HCT116 (cell line): ENCODE measurements at regions not wholly inside any gene's neighbourhood (a gene's known extent, or its start where the extent isn't known, plus 50 kb on each side); places are given as distances from the start of the nearest gene placed in this dataset.

Experiments used
- ATAC-seq: fragments of 200-7000 bp; cut with Tn5 transposase; 2 replicates; pipeline ENCODE4 v1.9.1; 2020; ENCODE audit warnings: mild to moderate bottlenecking, moderate library complexity
- BruUV-seq: library from RNA; stranded (reverse); fragments of 400-500 nt; replicated peaks from 2 replicates; lab custom pipeline; 2021; lab: Mats Ljungman, UMichigan
- CTCF ChIA-PET: fragments of 300-600 bp; sonication (Branson Sonifier 250); formaldehyde crosslinking; loops from one replicate; lab custom pipeline; 2021; ENCODE audit warnings: antibody characterized with exemption; lab: Charles Lee
- POLR2A ChIA-PET: fragments of 300-600, 350-600 bp; sonication (Branson Sonifier 250); formaldehyde crosslinking; loops from one replicate; lab custom pipeline; 2021; ENCODE audit warnings: antibody characterized with exemption; lab: Charles Lee
- RAD21 ChIA-PET, 2 experiments: fragments of 300-600 bp; sonication (Branson Sonifier 250); formaldehyde crosslinking; loops; one replicate each; lab custom pipeline; 2023; ENCODE audit warnings: low total read pairs in 2 of 2; ENCODE audit not compliant: uncharacterized antibody in 2 of 2, unreplicated experiment in 2 of 2, low non-redundant PET in 1 of 2; lab: Charles Lee
- DNase-seq: peaks from one replicate; pipeline ENCODE4 v3.0.0-alpha.2; 2010; ENCODE audit warnings: low read depth, low spot score
- H2AFZ ChIP-seq: fragments of 200-600 bp; shearing (Covaris generic), sonication (generic); 2 replicates; pipeline ENCODE4 v1.6.1; 2017; ENCODE audit warnings: low read depth, mixed run types, mixed read lengths, antibody characterized with exemption, low read length; ENCODE audit not compliant: poor library complexity, severe bottlenecking
- H3K27ac ChIP-seq: 2 replicates; pipeline ENCODE4 v1.5.1; 2012; ENCODE audit warnings: low read depth, low read length
- H3K27me3 ChIP-seq: fragments of 200-600 bp; sonication (generic); 2 replicates; pipeline ENCODE4 v1.6.1; 2016; ENCODE audit warnings: mixed run types, low read length, mixed read lengths; ENCODE audit not compliant: insufficient read depth
- H3K36me3 ChIP-seq, 2 experiments: fragments of 200-500 bp in 1 of 2; fragments of 200-600 bp in 1 of 2; sonication (Bioruptor generic) in 1 of 2; sonication (generic) in 1 of 2; 2 replicates each; pipeline versions ENCODE4 v1.5.1 to v1.6.1; 2014 to 2016; ENCODE audit warnings: low read length in 2 of 2, inconsistent platforms in 1 of 2, mixed read lengths in 1 of 2, mixed run types in 1 of 2; ENCODE audit not compliant: insufficient read depth in 2 of 2, control insufficient read depth in 1 of 2
- H3K4me1 ChIP-seq, 2 experiments: fragments of 200-600 bp in 1 of 2; sonication (generic) in 1 of 2; 2 replicates each; pipeline versions ENCODE4 v1.5.1 to v1.6.1; 2012 to 2017; ENCODE audit warnings: low read length in 2 of 2, inconsistent platforms in 1 of 2, mild to moderate bottlenecking in 1 of 2, mixed read lengths in 1 of 2, mixed run types in 1 of 2, moderate library complexity in 1 of 2; ENCODE audit not compliant: insufficient read depth in 2 of 2, control insufficient read depth in 1 of 2
- H3K4me2 ChIP-seq: fragments of 200-600 bp; sonication (generic); 2 replicates; pipeline ENCODE4 v1.6.1; 2017; ENCODE audit warnings: mixed run types, low read length, mixed read lengths
- H3K4me3 ChIP-seq, 2 experiments: fragments of 200-600 bp in 1 of 2; sonication (generic) in 1 of 2; replicated peaks in 1 of 2; 2 replicates each; pipeline ENCODE4 v1.5.1; 2011 to 2016; ENCODE audit warnings: low read length in 2 of 2, control low read depth in 1 of 2, low read depth in 1 of 2, mild to moderate bottlenecking in 1 of 2, mixed read lengths in 1 of 2, mixed run types in 1 of 2
- H3K79me2 ChIP-seq: fragments of 200-600 bp; sonication (generic); 2 replicates; pipeline ENCODE4 v1.6.1; 2017; ENCODE audit warnings: mild to moderate bottlenecking, mixed run types, low read length, moderate library complexity, mixed read lengths; ENCODE audit not compliant: insufficient read depth
- H3K9ac ChIP-seq: fragments of 200-600 bp; sonication (generic); 2 replicates; pipeline ENCODE4 v1.6.1; 2016; ENCODE audit warnings: low read length, mixed read lengths
- H3K9me2 ChIP-seq: fragments of 200-600 bp; sonication (generic), shearing (Covaris generic); 2 replicates; pipeline ENCODE4 v1.6.1; 2017; ENCODE audit warnings: mixed run types, mild to moderate bottlenecking, moderate library complexity; ENCODE audit not compliant: insufficient read depth
- H3K9me3 ChIP-seq, 2 experiments: fragments of 200-500 bp in 1 of 2; fragments of 200-600 bp in 1 of 2; sonication (Bioruptor generic) in 1 of 2; sonication (generic) in 1 of 2; 2 replicates each; pipeline ENCODE4 v1.6.1; 2014 to 2017; ENCODE audit warnings: low read length in 2 of 2, mixed read lengths in 2 of 2, inconsistent platforms in 1 of 2, low read depth in 1 of 2, mild to moderate bottlenecking in 1 of 2, mixed run types in 1 of 2, moderate library complexity in 1 of 2; ENCODE audit not compliant: control insufficient read depth in 1 of 2, insufficient read depth in 1 of 2
- H4K20me1 ChIP-seq: fragments of 200-600 bp; sonication (generic), shearing (Covaris generic); 2 replicates; pipeline ENCODE4 v1.6.1; 2017; ENCODE audit warnings: mixed run types, mild to moderate bottlenecking, moderate library complexity; ENCODE audit not compliant: insufficient read depth
- ATF3 ChIP-seq: IDR thresholded peaks from 2 replicates; pipeline ENCODE4 v1.6.1; 2012
- CBX3 ChIP-seq: IDR thresholded peaks from 2 replicates; pipeline ENCODE4 v1.6.1; 2012; ENCODE audit warnings: low read depth
- CEBPB ChIP-seq: IDR thresholded peaks from 2 replicates; pipeline ENCODE4 v1.6.1; 2012; ENCODE audit warnings: low read depth
- EGR1 ChIP-seq: IDR thresholded peaks from 2 replicates; pipeline ENCODE4 v1.6.1; 2012; ENCODE audit warnings: low read depth
- ELF1 ChIP-seq: IDR thresholded peaks from 2 replicates; pipeline ENCODE4 v1.6.1; 2012; ENCODE audit warnings: low read depth, borderline replicate concordance
- EZH2 ChIP-seq: fragments of 200-600 bp; sonication (generic); IDR thresholded peaks from 2 replicates; pipeline ENCODE4 v1.6.1; 2017; ENCODE audit warnings: antibody characterized with exemption, mixed run types
- EZH2phosphoT487 ChIP-seq: fragments of 200-600 bp; IDR thresholded peaks from 2 replicates; pipeline ENCODE4 v1.6.1; 2018; ENCODE audit warnings: antibody characterized with exemption, borderline replicate concordance
- FOSL1 ChIP-seq: IDR thresholded peaks from 2 replicates; pipeline ENCODE4 v1.6.1; 2012; ENCODE audit warnings: low read depth
- JUND ChIP-seq: IDR thresholded peaks from 2 replicates; pipeline ENCODE4 v1.6.1; 2012
- POLR2A ChIP-seq: IDR thresholded peaks from 2 replicates; pipeline ENCODE4 v1.7.0; 2011; ENCODE audit warnings: borderline replicate concordance; ENCODE audit not compliant: insufficient read depth, insufficient read length; ENCODE audit errors: extremely low read depth
- POLR2AphosphoS5 ChIP-seq: IDR thresholded peaks from 2 replicates; pipeline ENCODE4 v1.6.1; 2011; ENCODE audit warnings: mild to moderate bottlenecking, low read depth, low read length, moderate library complexity
- REST ChIP-seq: IDR thresholded peaks from 2 replicates; pipeline ENCODE4 v1.6.1; 2012; ENCODE audit warnings: low read depth
- SIN3A ChIP-seq: IDR thresholded peaks from 2 replicates; pipeline ENCODE4 v1.6.1; 2012; ENCODE audit warnings: low read depth
- SP1 ChIP-seq: IDR thresholded peaks from 2 replicates; pipeline ENCODE4 v1.6.1; 2012; ENCODE audit warnings: low read depth
- SRF ChIP-seq: IDR thresholded peaks from 2 replicates; pipeline ENCODE4 v1.6.1; 2012; ENCODE audit warnings: low read depth
- TCF7L2 ChIP-seq: IDR thresholded peaks from 2 replicates; pipeline ENCODE4 v1.7.0; 2011; ENCODE audit warnings: borderline replicate concordance, inconsistent platforms; ENCODE audit not compliant: insufficient read depth, insufficient read length; ENCODE audit errors: extremely low read depth
- YY1 ChIP-seq: IDR thresholded peaks from 2 replicates; pipeline ENCODE4 v1.6.1; 2011; ENCODE audit warnings: low read length, low read depth, moderate library complexity, mild to moderate bottlenecking; ENCODE audit not compliant: insufficient replicate concordance; ENCODE audit errors: extremely low read depth
- ZFX ChIP-seq: fragments of 450-650 bp; IDR thresholded peaks from 2 replicates; pipeline ENCODE4 v1.6.1; 2017
- intact Hi-C: fragments of 100-400 bp; cut with micrococcal nuclease; formaldehyde crosslinking; loops from 2 replicates; pipeline ENCODE4 v1.10.0; 2022
- TF ChIP-seq, protein P1 (sequence below): IDR thresholded peaks from 2 replicates; pipeline ENCODE4 v1.6.1; 2012

GRCh38 chr1:208686592-208686991 is 442.4 kb upstream of the PLXNA2 start:
- no peak for ATAC-seq
- BruUV-seq: no TSS peak
- Histone ChIP-seq H4K20me1 (no peaks in the 10 kb centered on the region), H3K36me3 (no peaks in the 10 kb centered on the region), H3K27ac (no peak overlapping the region), H3K9me3 (no peaks in the 10 kb centered on the region), H3K9ac (no peak overlapping the region), H3K4me3 (no peak overlapping the region)
- no peak for DNase-seq
- TF ChIP-seq ATF3 (no peak), POLR2A (no peak), FOSL1 (no peak), EGR1 (no peak), REST (no peak), POLR2AphosphoS5 (no peak), TCF7L2 (no peak), ELF1 (no peak), SIN3A (no peak), JUND (no peak), SRF (no peak), EZH2phosphoT487 (no peak), CEBPB (no peak), CBX3 (no peak), SP1 (no peak), ZFX (no peak), YY1 (no peak), EZH2 (no peak)
- TF ChIP-seq, protein P1, sequence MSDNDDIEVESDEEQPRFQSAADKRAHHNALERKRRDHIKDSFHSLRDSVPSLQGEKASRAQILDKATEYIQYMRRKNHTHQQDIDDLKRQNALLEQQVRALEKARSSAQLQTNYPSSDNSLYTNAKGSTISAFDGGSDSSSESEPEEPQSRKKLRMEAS: no peak
- TF ChIP-seq, all 23 proteins: peak for 0
- H3K27me3 ChIP-seq: no peaks in the 10 kb centered on the region
- ChIA-PET CTCF (no interaction called here), RAD21 (no interaction called here), POLR2A (no interaction called here)
- intact Hi-C loops: no loop called here
- H2AFZ ChIP-seq: no peak overlapping the region
- H3K4me2 ChIP-seq: no peak overlapping the region
- H3K79me2 ChIP-seq: no peaks in the 10 kb centered on the region
- H3K9me2 ChIP-seq: no peaks in the 10 kb centered on the region
- no peaks in the 10 kb centered on the region for H3K4me1 ChIP-seq
